GM23338 (cell line): ENCODE measurements at regions not wholly inside any gene's neighbourhood (a gene's known extent, or its start where the extent isn't known, plus 50 kb on each side); places are given as distances from the start of the nearest gene placed in this dataset.

Experiments used
- ATAC-seq: fragments of 200-7000 bp; cut with Tn5 transposase; 3 replicates; pipeline ENCODE4 v1.9.1; 2020
- DNase-seq: peaks from one replicate; pipeline ENCODE4 v3.0.0-alpha.2; 2015; ENCODE audit warnings: low spot score
- H2AFZ ChIP-seq: fragments of 200-600 bp; sonication (generic); 2 replicates; pipeline ENCODE4 v1.8.0; 2016; ENCODE audit warnings: antibody characterized with exemption, mild to moderate bottlenecking, moderate library complexity
- H3F3A ChIP-seq: fragments of 200-600 bp; sonication (generic); replicated peaks from 2 replicates; pipeline ENCODE4 v1.8.0; 2017; ENCODE audit warnings: antibody characterized with exemption, mixed run types, low read depth
- H3K27ac ChIP-seq: fragments of 200-600 bp; sonication (generic); 2 replicates; pipeline ENCODE4 v1.6.1; 2016; ENCODE audit warnings: low read depth
- H3K27me3 ChIP-seq: fragments of 200-600 bp; sonication (generic); 2 replicates; pipeline ENCODE4 v1.8.0; 2016; ENCODE audit warnings: mild to moderate bottlenecking, mixed run types, moderate library complexity; ENCODE audit not compliant: insufficient read depth
- H3K36me3 ChIP-seq: fragments of 200-600 bp; sonication (generic); 2 replicates; pipeline ENCODE4 v1.8.0; 2016; ENCODE audit warnings: mild to moderate bottlenecking; ENCODE audit not compliant: insufficient read depth
- H3K4me1 ChIP-seq: fragments of 200-600 bp; sonication (generic); 2 replicates; pipeline ENCODE4 v1.8.0; 2016; ENCODE audit warnings: mild to moderate bottlenecking, moderate library complexity; ENCODE audit not compliant: insufficient read depth
- H3K4me2 ChIP-seq: fragments of 200-600 bp; sonication (generic); 2 replicates; pipeline ENCODE4 v1.7.1; 2017; ENCODE audit warnings: mixed run types
- H3K4me3 ChIP-seq: fragments of 200-600 bp; sonication (generic); 2 replicates; pipeline ENCODE4 v1.6.1; 2016; ENCODE audit warnings: mixed run types
- H3K79me2 ChIP-seq: fragments of 200-600 bp; sonication (generic); replicated peaks from 2 replicates; pipeline ENCODE4 v1.8.0; 2017; ENCODE audit warnings: mild to moderate bottlenecking; ENCODE audit not compliant: insufficient read depth
- H3K9me2 ChIP-seq: fragments of 200-600 bp; sonication (generic); 2 replicates; pipeline ENCODE4 v1.8.0; 2017; ENCODE audit not compliant: insufficient read depth
- H4K20me1 ChIP-seq: fragments of 200-600 bp; sonication (generic); replicated peaks from 2 replicates; pipeline ENCODE4 v1.8.0; 2017; ENCODE audit warnings: mild to moderate bottlenecking; ENCODE audit not compliant: insufficient read depth
- H3K27ac Mint-ChIP-seq: 2 replicates; pipeline ENCODE4 v1.8.0; 2020; ENCODE audit warnings: inconsistent platforms, mild to moderate bottlenecking, moderate library complexity, mixed read lengths
- H3K27me3 Mint-ChIP-seq: 3 replicates; pipeline ENCODE4 v1.8.0; 2022; ENCODE audit warnings: low read depth, mild to moderate bottlenecking, moderate library complexity, mixed read lengths, inconsistent platforms; ENCODE audit not compliant: insufficient read depth, poor library complexity
- H3K36me3 Mint-ChIP-seq: 3 replicates; pipeline ENCODE4 v1.8.0; 2021; ENCODE audit warnings: low read depth, mild to moderate bottlenecking, inconsistent platforms, moderate library complexity, mixed read lengths
- H3K4me1 Mint-ChIP-seq: 3 replicates; pipeline ENCODE4 v1.8.0; 2020; ENCODE audit warnings: mild to moderate bottlenecking, inconsistent platforms, mixed read lengths
- H3K4me3 Mint-ChIP-seq: 3 replicates; pipeline ENCODE4 v1.8.0; 2021; ENCODE audit warnings: moderate library complexity, mild to moderate bottlenecking, inconsistent platforms, mixed read lengths
- H3K9me3 Mint-ChIP-seq: 3 replicates; pipeline ENCODE4 v1.8.0; 2020; ENCODE audit warnings: moderate library complexity, mild to moderate bottlenecking, inconsistent platforms, mixed read lengths
- CREB1 ChIP-seq: fragments of 250-450 bp; sonication (Bioruptor Pico); IDR thresholded peaks from 2 replicates; pipeline ENCODE4 v1.5.0; 2020; ENCODE audit warnings: low read depth, mild to moderate bottlenecking, moderate library complexity
- CTCF ChIP-seq, 2 experiments: fragments of 200-600 bp in 1 of 2; sonication (generic) in 1 of 2; conservative IDR thresholded peaks; 2 replicates each; pipeline versions ENCODE4 v1.5.1 to v1.6.1; 2016 to 2017; ENCODE audit warnings: antibody characterized with exemption in 2 of 2, low read depth in 2 of 2, mild to moderate bottlenecking in 2 of 2, moderate library complexity in 1 of 2
- EZH2 ChIP-seq: fragments of 200-600 bp; sonication (generic); IDR thresholded peaks from one replicate; pipeline ENCODE4 v1.8.0; 2017; ENCODE audit warnings: antibody characterized with exemption, mild to moderate bottlenecking, low read depth; ENCODE audit not compliant: unreplicated experiment
- EZH2phosphoT487 ChIP-seq: fragments of 200-600 bp; sonication (generic); IDR thresholded peaks from one replicate; pipeline ENCODE4 v1.8.1; 2018; ENCODE audit warnings: antibody characterized with exemption; ENCODE audit not compliant: unreplicated experiment
- JUNB ChIP-seq: IDR thresholded peaks from one replicate; pipeline ENCODE4 v1.6.1; 2016; ENCODE audit warnings: antibody characterized with exemption; ENCODE audit not compliant: unreplicated experiment
- POLR2AphosphoS5 ChIP-seq: IDR thresholded peaks from 2 replicates; pipeline ENCODE4 v1.6.1; 2016; ENCODE audit warnings: antibody characterized with exemption, low read depth
- REST ChIP-seq: IDR thresholded peaks from one replicate; pipeline ENCODE4 v1.6.1; 2018; ENCODE audit warnings: antibody characterized with exemption; ENCODE audit not compliant: unreplicated experiment
- STAT1 ChIP-seq: IDR thresholded peaks from one replicate; pipeline ENCODE4 v1.6.1; 2016; ENCODE audit warnings: antibody characterized with exemption; ENCODE audit not compliant: unreplicated experiment
- ZNF114 ChIP-seq: fragments of 250-450 bp; sonication (Bioruptor Pico); IDR thresholded peaks from 2 replicates; pipeline ENCODE4 v1.5.0; 2020; ENCODE audit warnings: mild to moderate bottlenecking, moderate library complexity
- ZNF331 ChIP-seq: fragments of 250-450 bp; sonication (Bioruptor Pico); IDR thresholded peaks from 2 replicates; pipeline ENCODE4 v1.5.0; 2020; ENCODE audit warnings: low read depth, mild to moderate bottlenecking, moderate library complexity

GRCh38 chr4:189800545-189801088 is 140.1 kb upstream of the FRG1 start:
- H3K9me3 Mint-ChIP-seq, result peaks cover 70% of the 10 kb centered on the region
- H3F3A ChIP-seq, result no peaks in the 10 kb centered on the region
- H3K36me3 Mint-ChIP-seq, result peaks cover 6% of the 10 kb centered on the region; the same call in 2 of the 3 replicates
- peaks cover 4% of the 10 kb centered on the region; the same call in 1 of the 2 replicates for H3K9me2 ChIP-seq
- H3K27me3 Mint-ChIP-seq, result peaks cover 2% of the 10 kb centered on the region
- H3K27me3 ChIP-seq, result no peaks in the 10 kb centered on the region
- no peak overlapping the region for H3K27ac Mint-ChIP-seq
- no peaks in the 10 kb centered on the region for H3K36me3 ChIP-seq
- H3K79me2 ChIP-seq, result no peaks in the 10 kb centered on the region
- ATAC-seq (no peak), DNase-seq (no peak)
- H2AFZ ChIP-seq, result no peak overlapping the region
- H3K4me1 ChIP-seq, result no peaks in the 10 kb centered on the region
- no peaks in the 10 kb centered on the region for H4K20me1 ChIP-seq
- no peak overlapping the region for H3K4me3 Mint-ChIP-seq
- TF ChIP-seq JUNB (no peak), STAT1 (no peak), ZNF331 (CRISPR knock-in tag) (no peak), CTCF (conservative IDR thresholded peaks at IDR 0.05; ENCODE audit: low read depth in 2 of 2) (no peak), CREB1 (CRISPR knock-in tag) (no peak), POLR2AphosphoS5 (no peak), ZNF114 (no peak), EZH2phosphoT487 (no peak), REST (no peak), EZH2 (no peak)
- H3K4me1 Mint-ChIP-seq, result no peaks in the 10 kb centered on the region; the same call in 2 of the 3 replicates
- H3K4me2 ChIP-seq, result no peak overlapping the region
- no peak overlapping the region for H3K27ac ChIP-seq
- H3K4me3 ChIP-seq, result no peak overlapping the region

GRCh38 chr4:189802884-189803283 is 137.8 kb upstream of the FRG1 start:
- TF ChIP-seq JUNB, result no peak
- TF ChIP-seq CTCF (conservative IDR thresholded peaks at IDR 0.05; ENCODE audit: low read depth in 2 of 2), result peak; percentile 73 to 78
- no peak for TF ChIP-seq EZH2
- no peak for TF ChIP-seq EZH2phosphoT487
- H3F3A ChIP-seq, result no peaks in the 10 kb centered on the region
- Mint-ChIP-seq H3K27me3 (peaks cover 2% of the 10 kb centered on the region), H3K9me3 (peaks cover 75% of the 10 kb centered on the region), H3K4me1 (no peaks in the 10 kb centered on the region; the same call in 2 of the 3 replicates), H3K4me3 (no peak overlapping the region), H3K27ac (no peak overlapping the region), H3K36me3 (peaks cover 11% of the 10 kb centered on the region)
- no peaks in the 10 kb centered on the region for H3K4me1 ChIP-seq
- H3K4me3 ChIP-seq, result no peak overlapping the region
- H4K20me1 ChIP-seq, result no peaks in the 10 kb centered on the region
- peak; percentile 57 for DNase-seq
- no peak overlapping the region for H3K4me2 ChIP-seq
- H3K27me3 ChIP-seq, result no peaks in the 10 kb centered on the region
- H3K9me2 ChIP-seq, result no peaks in the 10 kb centered on the region
- peak; percentile 62 for ATAC-seq
- H3K79me2 ChIP-seq, result no peaks in the 10 kb centered on the region
- H2AFZ ChIP-seq, result peak overlapping the region; percentile 64; the same call in 1 of the 2 replicates
- no peak overlapping the region for H3K27ac ChIP-seq
- H3K36me3 ChIP-seq, result no peaks in the 10 kb centered on the region
